ENCODE measurements at regions not wholly inside any gene's neighbourhood (a gene's known extent, or its start where the extent isn't known, plus 50 kb on each side); places are given as distances from the start of the nearest gene placed in this dataset.
"Not testable (repeated sequence)": the region's sequence is repeated elsewhere in the genome, so short reads cannot be mapped to it uniquely, and the experiment has no call there.

DNA sequence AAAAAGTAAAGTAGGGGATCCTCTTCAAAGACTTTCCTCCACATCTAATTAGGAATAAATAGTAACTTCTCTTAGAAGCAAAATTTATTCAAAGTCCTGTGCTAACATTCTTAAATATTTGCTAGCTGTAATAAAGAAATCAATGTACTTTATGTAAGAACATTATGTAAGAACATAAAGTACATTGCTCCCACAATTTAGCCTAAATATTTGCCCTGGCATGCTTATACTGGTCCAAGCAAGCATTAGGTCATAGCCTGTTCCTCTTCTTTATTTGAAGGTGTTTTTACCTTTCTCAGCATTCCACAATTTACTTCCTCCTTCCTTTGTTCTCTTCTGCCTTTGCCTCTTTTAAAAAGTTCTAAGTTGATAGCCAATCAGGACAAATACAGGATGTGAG lies 1480.5 kb upstream of the TENM4 start:
- TF ChIP-seq, protein P1, sequence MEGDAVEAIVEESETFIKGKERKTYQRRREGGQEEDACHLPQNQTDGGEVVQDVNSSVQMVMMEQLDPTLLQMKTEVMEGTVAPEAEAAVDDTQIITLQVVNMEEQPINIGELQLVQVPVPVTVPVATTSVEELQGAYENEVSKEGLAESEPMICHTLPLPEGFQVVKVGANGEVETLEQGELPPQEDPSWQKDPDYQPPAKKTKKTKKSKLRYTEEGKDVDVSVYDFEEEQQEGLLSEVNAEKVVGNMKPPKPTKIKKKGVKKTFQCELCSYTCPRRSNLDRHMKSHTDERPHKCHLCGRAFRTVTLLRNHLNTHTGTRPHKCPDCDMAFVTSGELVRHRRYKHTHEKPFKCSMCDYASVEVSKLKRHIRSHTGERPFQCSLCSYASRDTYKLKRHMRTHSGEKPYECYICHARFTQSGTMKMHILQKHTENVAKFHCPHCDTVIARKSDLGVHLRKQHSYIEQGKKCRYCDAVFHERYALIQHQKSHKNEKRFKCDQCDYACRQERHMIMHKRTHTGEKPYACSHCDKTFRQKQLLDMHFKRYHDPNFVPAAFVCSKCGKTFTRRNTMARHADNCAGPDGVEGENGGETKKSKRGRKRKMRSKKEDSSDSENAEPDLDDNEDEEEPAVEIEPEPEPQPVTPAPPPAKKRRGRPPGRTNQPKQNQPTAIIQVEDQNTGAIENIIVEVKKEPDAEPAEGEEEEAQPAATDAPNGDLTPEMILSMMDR (conservative IDR thresholded peaks at IDR 0.05; ENCODE audit: low read depth, low read length) = not testable (repeated sequence)
- not testable (repeated sequence) for TF ChIP-seq RFX5 (IDR thresholded peaks at IDR 0.05; ENCODE audit: low read depth, low read length); BHLHE40 (IDR thresholded peaks at IDR 0.05; ENCODE audit: low read depth, low read length); CEBPB (IDR thresholded peaks at IDR 0.05; ENCODE audit: low read depth, low read length); POLR2A (IDR thresholded peaks at IDR 0.05; ENCODE audit: low read depth, low read length); SMC3 (IDR thresholded peaks at IDR 0.05; ENCODE audit: low read depth, low read length); MAFK (IDR thresholded peaks at IDR 0.05; ENCODE audit: low read depth, low read length); RCOR1 (IDR thresholded peaks at IDR 0.05; ENCODE audit: insufficient replicate concordance, low read length); MXI1 (IDR thresholded peaks at IDR 0.05; ENCODE audit: borderline replicate concordance, low read depth, low read length)
- TF ChIP-seq, protein P2, sequence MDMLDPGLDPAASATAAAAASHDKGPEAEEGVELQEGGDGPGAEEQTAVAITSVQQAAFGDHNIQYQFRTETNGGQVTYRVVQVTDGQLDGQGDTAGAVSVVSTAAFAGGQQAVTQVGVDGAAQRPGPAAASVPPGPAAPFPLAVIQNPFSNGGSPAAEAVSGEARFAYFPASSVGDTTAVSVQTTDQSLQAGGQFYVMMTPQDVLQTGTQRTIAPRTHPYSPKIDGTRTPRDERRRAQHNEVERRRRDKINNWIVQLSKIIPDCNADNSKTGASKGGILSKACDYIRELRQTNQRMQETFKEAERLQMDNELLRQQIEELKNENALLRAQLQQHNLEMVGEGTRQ (IDR thresholded peaks at IDR 0.05; ENCODE audit: low read depth, low read length) = not testable (repeated sequence)
